Prostate gland (tissue), 2 donors: ENCODE measurements at regions not wholly inside any gene's neighbourhood (a gene's known extent, or its start where the extent isn't known, plus 50 kb on each side); places are given as distances from the start of the nearest gene placed in this dataset.

Experiments used
- DNase-seq: peaks from one replicate; pipeline ENCODE4 v3.0.0-alpha.2; 2019; ENCODE audit warnings: low spot score
- H3K27ac ChIP-seq, 2 donors: fragments of 200-600 bp; sonication (generic); 2 replicates each; pipeline ENCODE4 v1.5.1; 2017 to 2019
- H3K27me3 ChIP-seq: fragments of 200-600 bp; sonication (generic); replicated peaks from 2 replicates; pipeline ENCODE4 v1.5.1; 2019; ENCODE audit not compliant: insufficient read depth
- H3K36me3 ChIP-seq, 2 donors: fragments of 200-600 bp; sonication (generic); 1 replicate in 1 of 2; 2 replicates in 1 of 2; pipeline versions ENCODE4 v1.5.1 to v1.8.1; 2017 to 2019
- H3K4me1 ChIP-seq: fragments of 200-600 bp; sonication (generic); replicated peaks from 2 replicates; pipeline ENCODE4 v1.5.1; 2019
- H3K4me3 ChIP-seq, 2 donors: fragments of 200-600 bp; sonication (generic); 2 replicates each; pipeline ENCODE4 v1.5.1; 2017 to 2019
- H3K9me3 ChIP-seq: fragments of 200-600 bp; sonication (generic); 2 replicates; pipeline ENCODE4 v1.5.1; 2017
- CTCF ChIP-seq, 4 experiments: fragments of 200-600 bp in 2 of 4; fragments of 450-650 bp in 2 of 4; sonication (generic) in 2 of 4; IDR thresholded peaks; 1 replicate in 3 of 4; 2 replicates in 1 of 4; pipeline ENCODE4 v1.5.1; 2016 to 2019; ENCODE audit warnings: antibody characterized with exemption in 4 of 4, mild to moderate bottlenecking in 2 of 4, moderate library complexity in 2 of 4
- POLR2A ChIP-seq: fragments of 450-650 bp; IDR thresholded peaks from one replicate; pipeline ENCODE4 v1.6.1; 2016; ENCODE audit warnings: antibody characterized with exemption, mild to moderate bottlenecking
- POLR2AphosphoS5 ChIP-seq: sonication (generic); formaldehyde crosslinking; IDR thresholded peaks from one replicate; pipeline ENCODE4 v1.6.1; 2017; ENCODE audit warnings: antibody characterized with exemption
- WGBS: methylation state at CpG from one replicate; pipeline ENCODE4 v1.1.5; 2018; 5-methylcytosine and 5-hydroxymethylcytosine counted together
- intact Hi-C: fragments of 100-400 bp; cut with DNase I; formaldehyde crosslinking; loops from one replicate; pipeline ENCODE4 v1.14.2; 2022

GRCh38 chr4:96099031-96099430 lies 259.1 kb downstream of the PDHA2 start:
- H3K9me3 ChIP-seq: no peaks in the 10 kb centered on the region
- no peaks in the 10 kb centered on the region for H3K27me3 ChIP-seq
- DNase-seq: no peak
- H3K36me3 ChIP-seq: no peaks in the 10 kb centered on the region
- 75% methylated on average over 1 of the region's 1 CpG for WGBS
- no peak overlapping the region for H3K27ac ChIP-seq
- H3K4me1 ChIP-seq: no peaks in the 10 kb centered on the region
- intact Hi-C loops: no loop called here
- H3K4me3 ChIP-seq: no peak overlapping the region
- no peak for TF ChIP-seq POLR2AphosphoS5
- no peak for TF ChIP-seq CTCF (IDR thresholded peaks at IDR 0.05)
- TF ChIP-seq POLR2A: no peak

GRCh38 chr4:96102541-96103026 lies 262.7 kb downstream of the PDHA2 start:
- H3K36me3 ChIP-seq: no peaks in the 10 kb centered on the region
- H3K4me1 ChIP-seq: no peaks in the 10 kb centered on the region
- intact Hi-C loops: no loop called here
- no peaks in the 10 kb centered on the region for H3K27me3 ChIP-seq
- no peaks in the 10 kb centered on the region for H3K9me3 ChIP-seq
- TF ChIP-seq CTCF (IDR thresholded peaks at IDR 0.05) (no peak), POLR2AphosphoS5 (no peak), POLR2A (no peak)
- DNase-seq: no peak
- no peak overlapping the region for H3K4me3 ChIP-seq
- 93% methylated on average over 3 of the region's 3 CpGs for WGBS
- no peak overlapping the region for H3K27ac ChIP-seq

GRCh38 chr4:96103086-96103485 lies 263.2 kb downstream of the PDHA2 start:
- H3K36me3 ChIP-seq: no peaks in the 10 kb centered on the region
- no peaks in the 10 kb centered on the region for H3K4me1 ChIP-seq
- TF ChIP-seq CTCF (IDR thresholded peaks at IDR 0.05) (no peak), POLR2AphosphoS5 (no peak), POLR2A (no peak)
- WGBS: 79% methylated on average over 5 of the region's 5 CpGs
- H3K9me3 ChIP-seq: no peaks in the 10 kb centered on the region
- no peak for DNase-seq
- H3K27ac ChIP-seq: no peak overlapping the region
- intact Hi-C loops: no loop called here
- no peak overlapping the region for H3K4me3 ChIP-seq
- no peaks in the 10 kb centered on the region for H3K27me3 ChIP-seq

- intact Hi-C loops: no loop called here
- TF ChIP-seq POLR2AphosphoS5 (no peak), CTCF (IDR thresholded peaks at IDR 0.05) (no peak), POLR2A (no peak)
- Histone ChIP-seq H3K27ac (no peak overlapping the region), H3K9me3 (no peaks in the 10 kb centered on the region), H3K4me1 (no peaks in the 10 kb centered on the region), H3K4me3 (no peak overlapping the region), H3K36me3 (no peaks in the 10 kb centered on the region), H3K27me3 (no peaks in the 10 kb centered on the region)
- 90% methylated on average over 1 of the region's 1 CpG for WGBS
- DNase-seq: no peak
These were observed 268.3 kb downstream of the PDHA2 start for GRCh38 chr4:96108146-96108545.

- TF ChIP-seq POLR2AphosphoS5: no peak
- TF ChIP-seq POLR2A: no peak
- no peak for TF ChIP-seq CTCF (IDR thresholded peaks at IDR 0.05)
- Histone ChIP-seq H3K4me1 (no peaks in the 10 kb centered on the region), H3K27me3 (no peaks in the 10 kb centered on the region), H3K4me3 (no peak overlapping the region), H3K9me3 (no peaks in the 10 kb centered on the region), H3K27ac (no peak overlapping the region), H3K36me3 (no peaks in the 10 kb centered on the region)
- DNase-seq: no peak
- intact Hi-C loops: no loop called here
These were observed 272.7 kb downstream of the PDHA2 start for GRCh38 chr4:96112631-96113030.
